HFFc6 (cell line): ENCODE measurements at regions not wholly inside any gene's neighbourhood (a gene's known extent, or its start where the extent isn't known, plus 50 kb on each side); places are given as distances from the start of the nearest gene placed in this dataset.

ENCODE experiments used
- DNase-seq: peaks from one replicate; pipeline ENCODE4 v3.0.0-alpha.2; 2018
- H3K27ac Mint-ChIP-seq: 2 replicates; pipeline ENCODE4 v1.8.0; 2020; ENCODE audit warnings: mild to moderate bottlenecking, mixed read lengths
- H3K27me3 Mint-ChIP-seq: 2 replicates; pipeline ENCODE4 v1.8.0; 2021; ENCODE audit warnings: mild to moderate bottlenecking, moderate library complexity, mixed read lengths; ENCODE audit not compliant: insufficient read depth
- H3K36me3 Mint-ChIP-seq: 2 replicates; pipeline ENCODE4 v1.8.0; 2021; ENCODE audit warnings: low read depth, mixed read lengths
- H3K4me1 Mint-ChIP-seq: 2 replicates; pipeline ENCODE4 v1.8.0; 2020; ENCODE audit warnings: low read depth, mixed read lengths
- H3K4me3 Mint-ChIP-seq: 2 replicates; pipeline ENCODE4 v1.8.0; 2020; ENCODE audit warnings: mild to moderate bottlenecking, moderate library complexity, mixed read lengths
- H3K9me3 Mint-ChIP-seq: 2 replicates; pipeline ENCODE4 v1.8.0; 2020; ENCODE audit warnings: mild to moderate bottlenecking, mixed read lengths
- TF ChIP-seq, protein P1 (sequence below): fragments of 200-600 bp; sonication (generic); IDR thresholded peaks from 2 replicates; pipeline ENCODE4 v1.5.0; 2021; ENCODE audit warnings: antibody characterized with exemption, mild to moderate bottlenecking

GRCh38 chr4:174105202-174105601 is 178.3 kb downstream of the FBXO8 start:
- no peak overlapping the region for H3K27ac Mint-ChIP-seq
- no peaks in the 10 kb centered on the region for H3K9me3 Mint-ChIP-seq
- no peak overlapping the region for H3K4me3 Mint-ChIP-seq
- TF ChIP-seq, protein P1, sequence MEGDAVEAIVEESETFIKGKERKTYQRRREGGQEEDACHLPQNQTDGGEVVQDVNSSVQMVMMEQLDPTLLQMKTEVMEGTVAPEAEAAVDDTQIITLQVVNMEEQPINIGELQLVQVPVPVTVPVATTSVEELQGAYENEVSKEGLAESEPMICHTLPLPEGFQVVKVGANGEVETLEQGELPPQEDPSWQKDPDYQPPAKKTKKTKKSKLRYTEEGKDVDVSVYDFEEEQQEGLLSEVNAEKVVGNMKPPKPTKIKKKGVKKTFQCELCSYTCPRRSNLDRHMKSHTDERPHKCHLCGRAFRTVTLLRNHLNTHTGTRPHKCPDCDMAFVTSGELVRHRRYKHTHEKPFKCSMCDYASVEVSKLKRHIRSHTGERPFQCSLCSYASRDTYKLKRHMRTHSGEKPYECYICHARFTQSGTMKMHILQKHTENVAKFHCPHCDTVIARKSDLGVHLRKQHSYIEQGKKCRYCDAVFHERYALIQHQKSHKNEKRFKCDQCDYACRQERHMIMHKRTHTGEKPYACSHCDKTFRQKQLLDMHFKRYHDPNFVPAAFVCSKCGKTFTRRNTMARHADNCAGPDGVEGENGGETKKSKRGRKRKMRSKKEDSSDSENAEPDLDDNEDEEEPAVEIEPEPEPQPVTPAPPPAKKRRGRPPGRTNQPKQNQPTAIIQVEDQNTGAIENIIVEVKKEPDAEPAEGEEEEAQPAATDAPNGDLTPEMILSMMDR, result no peak
- H3K4me1 Mint-ChIP-seq, result no peaks in the 10 kb centered on the region
- DNase-seq, result no peak
- H3K27me3 Mint-ChIP-seq, result no peaks in the 10 kb centered on the region; the same call in 1 of the 2 replicates
- no peaks in the 10 kb centered on the region for H3K36me3 Mint-ChIP-seq

GRCh38 chr4:174100910-174101309 is 182.6 kb downstream of the FBXO8 start:
- Mint-ChIP-seq H3K9me3 (no peaks in the 10 kb centered on the region; the same call in 1 of the 2 replicates), H3K27me3 (no peaks in the 10 kb centered on the region), H3K27ac (no peak overlapping the region), H3K36me3 (no peaks in the 10 kb centered on the region), H3K4me1 (no peaks in the 10 kb centered on the region), H3K4me3 (no peak overlapping the region)
- TF ChIP-seq, protein P1, result no peak
- no peak for DNase-seq

DNA sequence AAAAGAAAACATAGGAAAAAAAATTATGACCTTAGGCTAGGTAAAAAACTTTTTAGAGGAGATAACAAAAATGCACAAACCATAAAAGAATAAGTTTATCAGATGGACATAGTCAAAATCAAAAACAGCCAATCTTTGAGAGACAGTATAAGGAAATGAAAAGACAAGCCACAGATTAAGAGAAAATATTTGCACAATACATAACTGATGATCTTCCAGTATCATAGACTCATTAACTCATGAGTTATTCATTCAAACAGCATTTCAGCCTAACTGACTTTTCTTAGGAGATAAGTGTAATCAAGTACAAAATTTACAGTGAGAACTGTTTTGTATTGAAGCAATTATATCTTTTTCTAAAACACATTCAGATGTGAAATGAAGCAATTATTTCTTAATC is 183.8 kb downstream of the FBXO8 start:
- H3K27ac Mint-ChIP-seq, result no peak overlapping the region
- no peaks in the 10 kb centered on the region; the same call in 1 of the 2 replicates for H3K9me3 Mint-ChIP-seq
- TF ChIP-seq, protein P1, result no peak
- H3K4me1 Mint-ChIP-seq, result no peaks in the 10 kb centered on the region
- DNase-seq, result no peak
- H3K36me3 Mint-ChIP-seq, result no peaks in the 10 kb centered on the region
- H3K4me3 Mint-ChIP-seq, result no peak overlapping the region
- H3K27me3 Mint-ChIP-seq, result no peaks in the 10 kb centered on the region

DNA sequence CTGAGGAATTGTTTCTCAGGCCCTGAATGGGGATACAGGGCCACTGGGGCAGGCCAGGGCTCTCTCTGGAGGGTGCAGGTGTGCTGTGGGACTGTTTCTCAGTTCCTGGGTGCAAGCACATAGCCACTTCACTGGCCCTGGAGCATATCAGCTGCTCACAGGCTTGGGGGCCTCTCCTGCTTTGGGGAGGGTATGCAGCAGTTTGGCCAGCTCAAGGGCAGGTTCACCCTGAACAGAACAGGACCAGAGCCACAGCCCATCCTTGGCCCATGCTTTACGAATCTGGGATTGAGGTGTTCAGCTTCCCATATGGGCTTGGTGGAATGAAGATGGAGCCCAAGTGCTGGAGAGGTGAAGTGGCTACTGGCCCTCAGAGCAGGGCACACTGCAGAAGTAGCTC is 186.5 kb downstream of the FBXO8 start:
- Mint-ChIP-seq H3K27ac (no peak overlapping the region), H3K36me3 (no peaks in the 10 kb centered on the region), H3K9me3 (peaks cover 9% of the 10 kb centered on the region), H3K4me1 (no peaks in the 10 kb centered on the region), H3K4me3 (no peak overlapping the region), H3K27me3 (no peaks in the 10 kb centered on the region)
- TF ChIP-seq, protein P1, result no peak
- no peak for DNase-seq

DNA sequence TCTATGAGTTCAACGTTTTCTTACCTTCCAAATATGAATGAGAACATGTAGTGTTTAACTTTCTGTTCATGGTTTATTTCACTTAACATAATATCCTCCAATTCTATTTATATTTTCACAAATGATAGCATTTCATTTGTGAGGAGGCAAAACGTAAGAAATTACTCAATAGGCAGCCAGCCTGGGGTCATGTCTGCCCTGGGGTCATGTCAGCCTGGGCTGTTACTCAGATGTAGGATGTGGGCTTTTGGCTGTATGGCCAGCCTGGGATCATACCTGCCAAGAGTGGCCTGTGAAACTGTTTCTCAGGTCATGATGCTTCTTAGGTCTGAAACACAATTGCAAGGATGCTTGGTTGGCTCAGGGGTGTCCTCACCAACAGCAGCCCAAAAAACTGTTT is 187.0 kb downstream of the FBXO8 start:
- Mint-ChIP-seq H3K4me3 (no peak overlapping the region), H3K4me1 (no peaks in the 10 kb centered on the region), H3K36me3 (no peaks in the 10 kb centered on the region), H3K9me3 (peaks cover 14% of the 10 kb centered on the region), H3K27me3 (no peaks in the 10 kb centered on the region), H3K27ac (no peak overlapping the region)
- DNase-seq, result no peak
- TF ChIP-seq, protein P1, result no peak

DNA sequence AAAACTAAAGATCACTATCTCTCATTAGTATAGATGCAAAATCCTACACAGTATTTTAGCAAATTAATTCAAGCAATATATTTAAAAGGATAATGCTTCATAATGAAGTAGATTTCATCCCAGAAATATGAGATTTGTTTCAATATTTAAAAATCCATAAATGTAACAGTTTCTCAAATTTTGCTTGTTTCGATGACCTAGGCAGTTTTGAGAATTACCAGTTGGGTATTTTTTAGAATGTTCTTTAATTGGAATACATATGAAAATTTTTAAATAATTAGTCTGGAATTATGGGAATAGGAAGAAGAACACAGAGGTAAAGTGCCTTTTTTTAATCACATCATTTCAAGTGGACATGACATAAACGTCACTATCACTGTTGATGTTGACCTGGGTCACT is 192.3 kb downstream of the FBXO8 start:
- DNase-seq, result no peak
- Mint-ChIP-seq H3K27me3 (peaks cover 2% of the 10 kb centered on the region; the same call in 1 of the 2 replicates), H3K4me1 (no peaks in the 10 kb centered on the region), H3K9me3 (peaks cover 19% of the 10 kb centered on the region), H3K27ac (no peak overlapping the region), H3K4me3 (no peak overlapping the region), H3K36me3 (no peaks in the 10 kb centered on the region)
- TF ChIP-seq, protein P1, result no peak
